ENCODE measurements at regions not wholly inside any gene's neighbourhood (a gene's known extent, or its start where the extent isn't known, plus 50 kb on each side); places are given as distances from the start of the nearest gene placed in this dataset.

DNA sequence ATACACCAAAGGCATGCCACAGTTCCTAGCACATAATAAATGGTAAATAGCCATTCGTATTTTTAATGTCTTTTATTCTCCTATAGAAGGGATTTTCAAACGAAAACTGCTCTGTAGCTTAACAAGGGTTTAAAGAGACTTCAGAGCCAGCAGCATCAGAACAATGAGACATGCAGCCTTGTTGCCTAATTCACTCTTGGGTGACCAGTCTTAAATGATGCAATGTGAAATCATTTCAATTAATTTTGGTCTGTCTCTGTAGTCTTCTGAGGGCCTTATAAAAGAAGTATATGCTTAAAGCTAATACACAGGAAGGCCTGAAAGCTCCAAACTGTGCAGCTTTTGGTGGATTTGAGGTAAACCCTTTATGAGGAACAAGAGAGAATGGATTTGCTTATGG, 888.8 kb upstream of the WWC1 start:
- no peaks in the 10 kb centered on the region for H3K27me3 ChIP-seq
- TF ChIP-seq, protein P1, sequence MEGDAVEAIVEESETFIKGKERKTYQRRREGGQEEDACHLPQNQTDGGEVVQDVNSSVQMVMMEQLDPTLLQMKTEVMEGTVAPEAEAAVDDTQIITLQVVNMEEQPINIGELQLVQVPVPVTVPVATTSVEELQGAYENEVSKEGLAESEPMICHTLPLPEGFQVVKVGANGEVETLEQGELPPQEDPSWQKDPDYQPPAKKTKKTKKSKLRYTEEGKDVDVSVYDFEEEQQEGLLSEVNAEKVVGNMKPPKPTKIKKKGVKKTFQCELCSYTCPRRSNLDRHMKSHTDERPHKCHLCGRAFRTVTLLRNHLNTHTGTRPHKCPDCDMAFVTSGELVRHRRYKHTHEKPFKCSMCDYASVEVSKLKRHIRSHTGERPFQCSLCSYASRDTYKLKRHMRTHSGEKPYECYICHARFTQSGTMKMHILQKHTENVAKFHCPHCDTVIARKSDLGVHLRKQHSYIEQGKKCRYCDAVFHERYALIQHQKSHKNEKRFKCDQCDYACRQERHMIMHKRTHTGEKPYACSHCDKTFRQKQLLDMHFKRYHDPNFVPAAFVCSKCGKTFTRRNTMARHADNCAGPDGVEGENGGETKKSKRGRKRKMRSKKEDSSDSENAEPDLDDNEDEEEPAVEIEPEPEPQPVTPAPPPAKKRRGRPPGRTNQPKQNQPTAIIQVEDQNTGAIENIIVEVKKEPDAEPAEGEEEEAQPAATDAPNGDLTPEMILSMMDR (IDR thresholded peaks at IDR 0.05; ENCODE audit: low read depth, low read length) = no peak
- H3K36me3 ChIP-seq = no peaks in the 10 kb centered on the region
- H3K27ac ChIP-seq = no peak overlapping the region
- no peak overlapping the region for H3K4me3 ChIP-seq
- DNase-seq (ENCODE audit: low read depth in 1 of 2, low spot score in 1 of 2) = no peak
- no peaks in the 10 kb centered on the region for H3K9me3 ChIP-seq (ENCODE audit: low read depth)
- H3K4me1 ChIP-seq (ENCODE audit: low read depth) = no peaks in the 10 kb centered on the region

DNA sequence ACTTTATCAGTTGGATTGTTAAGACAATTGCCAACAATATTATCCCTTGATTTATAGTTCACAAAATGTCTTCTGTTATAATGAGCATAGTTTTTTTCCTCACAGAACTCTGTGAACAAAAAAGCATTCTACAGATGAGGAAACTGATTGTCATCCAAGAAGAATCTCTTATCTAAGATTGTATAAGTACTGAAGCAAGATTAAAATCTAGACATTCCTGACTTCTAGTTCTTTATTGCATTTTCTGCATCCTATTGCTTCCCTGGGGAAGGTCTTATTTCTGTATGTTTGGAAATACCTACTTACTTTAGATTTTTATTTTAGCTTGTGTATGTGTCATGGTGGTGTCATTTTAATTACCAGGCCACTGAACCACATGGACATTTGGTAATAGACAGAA, 884.9 kb upstream of the WWC1 start:
- TF ChIP-seq, protein P1 (IDR thresholded peaks at IDR 0.05; ENCODE audit: low read depth, low read length) = no peak
- no peak overlapping the region for H3K27ac ChIP-seq
- no peak overlapping the region for H3K4me3 ChIP-seq
- H3K27me3 ChIP-seq = no peaks in the 10 kb centered on the region
- H3K36me3 ChIP-seq = no peaks in the 10 kb centered on the region
- DNase-seq (ENCODE audit: low read depth in 1 of 2, low spot score in 1 of 2) = no peak
- H3K4me1 ChIP-seq (ENCODE audit: low read depth) = no peaks in the 10 kb centered on the region
- no peaks in the 10 kb centered on the region for H3K9me3 ChIP-seq (ENCODE audit: low read depth)

DNA sequence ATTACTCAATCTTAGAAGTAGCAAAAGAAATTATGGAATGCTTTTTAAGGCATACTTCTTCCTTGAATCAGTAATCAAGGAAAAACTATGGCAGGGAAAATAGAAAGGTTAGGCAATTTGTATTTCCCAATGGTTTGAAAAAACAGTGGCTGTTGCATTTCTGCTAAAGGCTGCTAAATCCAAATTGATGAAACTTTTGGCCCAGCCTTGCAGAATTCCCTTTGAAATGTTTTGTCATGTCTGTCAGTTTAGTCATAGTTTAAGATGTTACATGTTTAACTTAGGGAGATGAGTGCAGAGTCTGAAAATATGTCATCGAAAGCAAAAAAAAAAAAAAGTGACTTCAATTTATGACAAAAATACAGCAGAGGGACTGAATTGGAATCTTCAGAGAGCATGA, 878.9 kb upstream of the WWC1 start:
- no peak overlapping the region for H3K4me3 ChIP-seq
- H3K36me3 ChIP-seq = no peaks in the 10 kb centered on the region
- TF ChIP-seq, protein P1 (IDR thresholded peaks at IDR 0.05; ENCODE audit: low read depth, low read length) = no peak
- no peak overlapping the region for H3K27ac ChIP-seq
- H3K27me3 ChIP-seq = no peaks in the 10 kb centered on the region
- peaks cover 17% of the 10 kb centered on the region for H3K4me1 ChIP-seq (ENCODE audit: low read depth)
- DNase-seq (ENCODE audit: low read depth in 1 of 2, low spot score in 1 of 2) = no peak
- no peaks in the 10 kb centered on the region for H3K9me3 ChIP-seq (ENCODE audit: low read depth)

DNA sequence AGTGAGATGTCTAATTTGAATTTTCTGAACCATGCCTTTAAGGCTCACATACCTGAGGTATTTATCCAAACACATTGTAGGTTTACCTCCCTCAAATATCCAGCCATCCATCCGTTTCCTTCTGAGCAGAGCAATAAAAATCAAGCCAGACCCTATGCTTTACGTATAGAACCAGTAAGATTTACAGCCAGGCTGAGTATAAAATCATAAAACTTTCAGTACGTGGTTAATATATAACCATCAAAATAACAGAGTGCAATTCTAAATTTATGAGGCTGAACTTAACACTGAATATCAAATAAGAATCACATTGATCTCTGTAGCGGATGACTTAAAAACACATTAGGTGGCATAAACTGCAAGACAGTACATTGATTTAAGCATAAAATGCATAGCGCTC, 877.9 kb upstream of the WWC1 start:
- no peak overlapping the region for H3K27ac ChIP-seq
- TF ChIP-seq, protein P1 (IDR thresholded peaks at IDR 0.05; ENCODE audit: low read depth, low read length) = no peak
- no peak for DNase-seq (ENCODE audit: low read depth in 1 of 2, low spot score in 1 of 2)
- peaks cover 20% of the 10 kb centered on the region for H3K4me1 ChIP-seq (ENCODE audit: low read depth)
- H3K9me3 ChIP-seq (ENCODE audit: low read depth) = no peaks in the 10 kb centered on the region
- no peaks in the 10 kb centered on the region for H3K27me3 ChIP-seq
- H3K36me3 ChIP-seq = no peaks in the 10 kb centered on the region
- H3K4me3 ChIP-seq = no peak overlapping the region

DNA sequence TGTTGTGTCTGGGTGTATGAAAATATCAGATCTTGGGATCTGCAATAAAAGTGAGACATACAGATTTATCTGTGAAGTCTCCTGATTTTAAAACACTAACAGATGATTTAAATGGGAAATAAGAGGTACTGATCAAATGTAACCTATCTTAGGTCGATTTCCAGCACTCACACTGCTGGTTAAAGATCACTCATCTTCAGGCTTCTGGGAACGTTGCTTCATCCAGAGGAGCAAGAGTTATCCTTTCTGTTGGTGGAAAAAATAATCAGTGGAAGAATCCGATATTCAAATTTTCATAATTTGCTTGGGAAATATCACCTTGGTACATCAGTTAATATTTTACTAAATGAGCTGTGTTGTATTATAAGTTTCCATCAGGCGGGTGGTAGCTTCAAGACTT, 876.8 kb upstream of the WWC1 start:
- TF ChIP-seq, protein P1 (IDR thresholded peaks at IDR 0.05; ENCODE audit: low read depth, low read length) = no peak
- H3K4me3 ChIP-seq = no peak overlapping the region
- H3K4me1 ChIP-seq (ENCODE audit: low read depth) = peaks cover 20% of the 10 kb centered on the region
- no peak overlapping the region for H3K27ac ChIP-seq
- no peak for DNase-seq (ENCODE audit: low read depth in 1 of 2, low spot score in 1 of 2)
- H3K9me3 ChIP-seq (ENCODE audit: low read depth) = no peaks in the 10 kb centered on the region
- no peaks in the 10 kb centered on the region for H3K27me3 ChIP-seq
- H3K36me3 ChIP-seq = no peaks in the 10 kb centered on the region

Data from cardiac muscle cell (in vitro differentiated cells and primary cell).